ENCODE measurements at regions not wholly inside any gene's neighbourhood (a gene's known extent, or its start where the extent isn't known, plus 50 kb on each side); places are given as distances from the start of the nearest gene placed in this dataset.

GRCh38 chr13:89150362-89150761 is 1479.2 kb downstream of the SLITRK5 start:
- no peaks in the 10 kb centered on the region for H3K4me1 Mint-ChIP-seq
- DNase-seq (ENCODE audit: low spot score) (no peak), ATAC-seq (no peak)
- no peak overlapping the region for H3K27ac Mint-ChIP-seq
- H3K27ac ChIP-seq (ENCODE audit: low read depth) = no peak overlapping the region
- no peaks in the 10 kb centered on the region for H3K36me3 ChIP-seq (ENCODE audit: insufficient read depth)
- no peak overlapping the region for H3K4me3 Mint-ChIP-seq
- no peaks in the 10 kb centered on the region; the same call in 1 of the 2 replicates for H3K4me1 ChIP-seq (ENCODE audit: insufficient read depth)
- no peaks in the 10 kb centered on the region for H3K27me3 ChIP-seq (ENCODE audit: insufficient read depth)
- no peak for TF ChIP-seq ZNF331 (CRISPR knock-in tag; IDR thresholded peaks at IDR 0.05; ENCODE audit: low read depth)
- no peak for TF ChIP-seq POLR2AphosphoS5 (IDR thresholded peaks at IDR 0.05; ENCODE audit: low read depth)
- no peak for TF ChIP-seq REST (IDR thresholded peaks at IDR 0.05; ENCODE audit: unreplicated experiment)
- TF ChIP-seq ZNF114 (CRISPR knock-in tag; IDR thresholded peaks at IDR 0.05) = no peak
- TF ChIP-seq ETS1 (IDR thresholded peaks at IDR 0.05) = no peak
- no peak for TF ChIP-seq CREB1 (CRISPR knock-in tag; IDR thresholded peaks at IDR 0.05; ENCODE audit: low read depth)
- TF ChIP-seq CTCF (conservative IDR thresholded peaks at IDR 0.05; ENCODE audit: low read depth in 2 of 2) = no peak
- TF ChIP-seq NANOG (IDR thresholded peaks at IDR 0.05; ENCODE audit: borderline replicate concordance) = no peak
- no peak for TF ChIP-seq JUNB (IDR thresholded peaks at IDR 0.05; ENCODE audit: unreplicated experiment)
- TF ChIP-seq ZNF462 (CRISPR knock-in tag; IDR thresholded peaks at IDR 0.05) = no peak
- no peak for TF ChIP-seq EZH2 (IDR thresholded peaks at IDR 0.05; ENCODE audit: low read depth, unreplicated experiment)
- no peak for TF ChIP-seq STAT1 (IDR thresholded peaks at IDR 0.05; ENCODE audit: unreplicated experiment)
- no peak for TF ChIP-seq EZH2phosphoT487 (IDR thresholded peaks at IDR 0.05; ENCODE audit: unreplicated experiment)
- no peaks in the 10 kb centered on the region for H4K20me1 ChIP-seq (replicated peaks; ENCODE audit: insufficient read depth)
- no peak overlapping the region for H3K4me2 ChIP-seq
- H3F3A ChIP-seq (replicated peaks; ENCODE audit: low read depth) = no peaks in the 10 kb centered on the region
- H3K9me3 Mint-ChIP-seq = peaks cover 5% of the 10 kb centered on the region; the same call in 1 of the 3 replicates
- H3K4me3 ChIP-seq = no peak overlapping the region
- H3K9me2 ChIP-seq (ENCODE audit: insufficient read depth) = no peaks in the 10 kb centered on the region
- H2AFZ ChIP-seq = no peak overlapping the region
- no peaks in the 10 kb centered on the region for H3K27me3 Mint-ChIP-seq (ENCODE audit: insufficient read depth, low read depth, poor library complexity)
- peaks cover 3% of the 10 kb centered on the region; the same call in 1 of the 3 replicates for H3K36me3 Mint-ChIP-seq (ENCODE audit: low read depth)
- H3K79me2 ChIP-seq (replicated peaks; ENCODE audit: insufficient read depth) = no peaks in the 10 kb centered on the region

Data from GM23338 (cell line).